Naive B cell (primary cell): ENCODE measurements at regions not wholly inside any gene's neighbourhood (a gene's known extent, or its start where the extent isn't known, plus 50 kb on each side); places are given as distances from the start of the nearest gene placed in this dataset.

Experiments used
- ATAC-seq, 2 donors: fragments of 150-1000 bp; cut with Tn5 transposase; 2 replicates each; pipeline ENCODE4 v1.10.0; 2021; ENCODE audit warnings: low read depth in 2 of 2, mild to moderate bottlenecking in 2 of 2, moderate library complexity in 2 of 2
- DNase-seq: peaks from one replicate; pipeline ENCODE4 v3.0.0; 2022
- H3K27ac Mint-ChIP-seq, 6 donors: one replicate each; pipeline ENCODE4 v1.8.0; 2020 to 2022; ENCODE audit warnings: mild to moderate bottlenecking in 6 of 6, mixed read lengths in 6 of 6, moderate library complexity in 5 of 6, inconsistent platforms in 2 of 6
- H3K27me3 Mint-ChIP-seq, 3 donors: one replicate each; pipeline ENCODE4 v1.8.0; 2021 to 2022; ENCODE audit warnings: mixed read lengths in 3 of 3, mild to moderate bottlenecking in 1 of 3
- H3K36me3 Mint-ChIP-seq, 2 donors: one replicate each; pipeline ENCODE4 v1.8.0; 2020 to 2022; ENCODE audit warnings: mixed read lengths in 2 of 2, inconsistent platforms in 1 of 2, mild to moderate bottlenecking in 1 of 2
- H3K4me1 Mint-ChIP-seq, 3 donors: one replicate each; pipeline ENCODE4 v1.8.0; 2020 to 2022; ENCODE audit warnings: mixed read lengths in 3 of 3, inconsistent platforms in 1 of 3, mild to moderate bottlenecking in 1 of 3, moderate library complexity in 1 of 3
- H3K4me3 Mint-ChIP-seq, 8 donors: one replicate each; pipeline ENCODE4 v1.8.0; 2020 to 2022; ENCODE audit warnings: mild to moderate bottlenecking in 8 of 8, mixed read lengths in 8 of 8, moderate library complexity in 8 of 8, inconsistent platforms in 2 of 8
- H3K9me3 Mint-ChIP-seq, 7 donors: one replicate each; pipeline ENCODE4 v1.8.0; 2020 to 2022; ENCODE audit warnings: mixed read lengths in 7 of 7, mild to moderate bottlenecking in 5 of 7, inconsistent platforms in 2 of 7, moderate library complexity in 1 of 7

DNA sequence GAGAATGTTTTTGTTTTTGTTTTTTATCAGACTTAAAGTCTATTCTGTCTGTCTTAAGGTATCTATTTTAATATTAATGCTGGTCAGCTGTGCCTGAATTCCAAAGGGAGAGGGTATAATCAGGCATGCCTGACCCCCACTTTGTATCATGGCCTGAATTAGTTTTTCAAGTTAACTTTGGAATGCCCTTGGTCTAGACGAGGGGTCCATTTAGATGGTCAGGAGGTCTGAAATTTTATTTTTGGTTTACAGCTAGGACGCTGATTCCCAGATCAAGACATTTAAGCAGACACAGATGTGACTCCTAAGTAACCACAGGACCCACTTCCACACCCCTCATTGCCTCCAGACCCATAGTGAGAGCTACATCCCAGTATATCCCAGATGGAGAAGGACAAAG lies 189.5 kb downstream of the ARHGAP12 start:
- Mint-ChIP-seq H3K4me1 (no peaks in the 10 kb centered on the region), H3K27me3 (peaks cover 0 to 20% (median 0%) of the 10 kb centered on the region in 3 donors), H3K9me3 (peaks cover 4 to 15% (median 6%) of the 10 kb centered on the region in 7 donors), H3K27ac (no peak overlapping the region), H3K4me3 (no peak overlapping the region), H3K36me3 (peaks cover 0 to 4% of the 10 kb centered on the region in 2 donors)
- ATAC-seq (no peak), DNase-seq (no peak)

DNA sequence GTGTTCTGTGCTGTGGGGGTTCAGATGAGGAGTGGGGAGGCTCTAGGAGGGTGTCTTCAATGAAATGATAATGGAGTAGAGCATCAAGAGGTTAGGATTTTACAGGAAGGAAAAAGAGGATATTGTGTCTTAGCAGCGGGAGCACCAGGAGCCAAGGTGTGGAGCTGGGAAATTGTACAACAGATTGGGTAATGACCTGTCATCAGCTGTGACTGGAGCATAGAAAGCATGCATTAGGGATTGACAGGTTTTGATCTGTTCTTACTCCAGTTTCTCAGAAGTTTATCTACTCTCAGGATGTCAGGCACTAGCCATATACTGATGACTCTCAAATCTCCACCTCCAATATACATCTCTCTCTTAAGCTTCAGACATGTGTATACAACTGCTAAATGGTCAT lies 196.9 kb downstream of the ARHGAP12 start:
- DNase-seq (no peak), ATAC-seq (no peak)
- peaks cover 0 to 6% (median 2%) of the 10 kb centered on the region in 7 donors for H3K9me3 Mint-ChIP-seq
- no peak overlapping the region for H3K4me3 Mint-ChIP-seq
- H3K36me3 Mint-ChIP-seq: peaks cover 0 to under 1% of the 10 kb centered on the region in 2 donors
- peaks cover 0 to 16% (median 7%) of the 10 kb centered on the region in 3 donors for H3K27me3 Mint-ChIP-seq
- no peaks in the 10 kb centered on the region for H3K4me1 Mint-ChIP-seq
- H3K27ac Mint-ChIP-seq: no peak overlapping the region

DNA sequence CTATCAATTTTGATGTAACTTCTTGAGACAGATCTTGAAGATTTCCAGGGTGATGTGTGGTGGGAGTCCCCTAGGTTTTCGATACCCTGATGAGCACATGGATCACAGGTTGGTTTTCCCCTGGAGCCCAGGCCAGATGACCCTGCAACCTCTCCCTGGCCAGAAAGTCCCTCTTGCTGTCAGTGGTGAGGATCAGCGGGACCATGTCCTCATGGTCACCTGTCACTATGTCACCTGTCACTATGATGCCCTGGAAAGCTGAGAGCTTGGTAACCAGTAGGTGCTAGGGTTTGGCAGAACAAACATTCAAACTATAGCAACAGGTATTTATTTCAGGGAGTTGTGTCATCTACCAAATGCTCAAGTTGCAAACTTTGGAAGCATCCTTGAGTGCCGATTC lies 197.9 kb downstream of the ARHGAP12 start:
- peaks cover 0 to 16% (median 7%) of the 10 kb centered on the region in 3 donors for H3K27me3 Mint-ChIP-seq
- H3K4me1 Mint-ChIP-seq: no peaks in the 10 kb centered on the region
- ATAC-seq: no peak
- no peak overlapping the region for H3K27ac Mint-ChIP-seq
- no peak for DNase-seq
- no peak overlapping the region for H3K4me3 Mint-ChIP-seq
- H3K9me3 Mint-ChIP-seq: peaks cover 0 to 4% (median 0%) of the 10 kb centered on the region in 7 donors
- H3K36me3 Mint-ChIP-seq: no peaks in the 10 kb centered on the region

DNA sequence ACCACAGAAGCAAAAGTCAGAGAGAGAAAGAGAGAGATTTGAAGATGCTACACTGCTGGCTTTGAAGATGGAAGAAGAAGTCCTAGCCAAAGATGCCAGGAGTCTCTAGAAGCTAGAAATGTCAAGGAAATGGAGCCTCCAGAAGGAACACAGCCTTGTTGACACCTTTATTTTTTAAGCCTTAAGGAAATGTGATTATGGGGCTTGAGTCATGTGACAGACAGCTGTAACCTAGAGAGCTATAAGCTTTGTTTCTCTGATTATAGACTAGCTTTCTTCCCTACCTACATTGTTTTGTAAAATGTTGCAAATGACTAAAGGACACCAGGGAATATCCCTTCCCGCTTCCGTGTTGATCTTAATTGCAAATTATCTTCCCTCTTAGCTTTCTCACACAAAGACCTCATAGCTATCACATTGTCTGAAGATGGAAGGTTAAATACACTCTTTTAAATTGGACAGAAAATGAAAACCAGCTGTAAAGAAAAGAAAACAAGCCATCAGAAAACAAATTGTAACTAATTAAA lies 199.9 kb downstream of the ARHGAP12 start:
- DNase-seq (no peak), ATAC-seq (no peak)
- no peak overlapping the region for H3K27ac Mint-ChIP-seq
- peaks cover 12 to 16% (median 13%) of the 10 kb centered on the region in 3 donors for H3K27me3 Mint-ChIP-seq
- peaks cover 0 to 4% (median 0%) of the 10 kb centered on the region in 7 donors for H3K9me3 Mint-ChIP-seq
- no peaks in the 10 kb centered on the region for H3K4me1 Mint-ChIP-seq
- H3K36me3 Mint-ChIP-seq: peaks cover 0 to 4% of the 10 kb centered on the region in 2 donors
- no peak overlapping the region for H3K4me3 Mint-ChIP-seq

DNA sequence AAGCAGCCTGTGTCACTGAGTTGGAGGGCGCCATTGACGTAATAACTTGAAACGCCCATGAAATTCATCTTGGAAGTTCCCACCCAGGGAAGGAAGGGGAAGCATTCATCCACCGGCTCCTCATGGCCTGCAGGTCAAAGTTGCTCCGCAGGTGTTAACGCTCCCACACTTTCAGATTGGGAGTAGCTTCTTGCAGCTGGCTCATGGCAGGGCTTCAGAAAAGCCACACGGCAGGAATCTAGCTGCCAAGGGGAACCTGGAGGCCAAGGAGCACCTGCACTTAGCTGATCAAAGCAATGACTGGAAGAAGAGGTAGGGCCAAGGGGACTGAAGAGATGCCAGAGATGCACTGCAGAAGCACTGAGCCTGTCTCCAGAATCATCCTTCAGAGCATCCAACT lies 203.2 kb downstream of the ARHGAP12 start:
- no peaks in the 10 kb centered on the region for H3K4me1 Mint-ChIP-seq
- H3K9me3 Mint-ChIP-seq: peaks cover 0 to 4% (median 0%) of the 10 kb centered on the region in 7 donors
- peaks cover 0 to 4% of the 10 kb centered on the region in 2 donors for H3K36me3 Mint-ChIP-seq
- H3K27me3 Mint-ChIP-seq: peaks cover 5 to 14% (median 6%) of the 10 kb centered on the region in 3 donors
- ATAC-seq (no peak), DNase-seq (no peak)
- no peak overlapping the region for H3K4me3 Mint-ChIP-seq
- H3K27ac Mint-ChIP-seq: peak overlapping the region in 1 of 6 donors; percentile 69

DNA sequence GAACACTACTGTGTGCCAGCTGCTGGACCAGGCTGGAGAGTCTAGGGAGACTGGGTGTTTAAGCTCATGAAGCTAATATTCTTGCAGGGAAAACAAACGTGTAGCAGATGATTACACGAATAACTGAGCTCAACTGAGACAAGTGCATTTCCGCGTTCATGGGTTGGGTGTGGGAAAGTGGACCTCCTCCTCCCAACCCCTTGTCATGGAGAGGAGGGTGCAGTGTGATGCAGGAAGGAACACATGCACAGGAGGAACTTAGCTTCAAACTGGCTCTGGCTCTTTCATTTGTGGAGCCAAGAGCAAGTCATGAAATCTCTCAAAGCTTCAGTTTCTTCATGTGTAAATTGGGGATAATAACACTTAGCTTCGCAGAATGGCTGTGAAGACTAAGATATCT lies 204.3 kb downstream of the ARHGAP12 start:
- H3K27me3 Mint-ChIP-seq: peaks cover 5 to 14% (median 6%) of the 10 kb centered on the region in 3 donors
- no peaks in the 10 kb centered on the region for H3K4me1 Mint-ChIP-seq
- ATAC-seq (no peak), DNase-seq (no peak)
- H3K27ac Mint-ChIP-seq: no peak overlapping the region
- peaks cover 0 to 4% of the 10 kb centered on the region in 2 donors for H3K36me3 Mint-ChIP-seq
- peaks cover 0 to 4% (median 0%) of the 10 kb centered on the region in 7 donors for H3K9me3 Mint-ChIP-seq
- H3K4me3 Mint-ChIP-seq: no peak overlapping the region

DNA sequence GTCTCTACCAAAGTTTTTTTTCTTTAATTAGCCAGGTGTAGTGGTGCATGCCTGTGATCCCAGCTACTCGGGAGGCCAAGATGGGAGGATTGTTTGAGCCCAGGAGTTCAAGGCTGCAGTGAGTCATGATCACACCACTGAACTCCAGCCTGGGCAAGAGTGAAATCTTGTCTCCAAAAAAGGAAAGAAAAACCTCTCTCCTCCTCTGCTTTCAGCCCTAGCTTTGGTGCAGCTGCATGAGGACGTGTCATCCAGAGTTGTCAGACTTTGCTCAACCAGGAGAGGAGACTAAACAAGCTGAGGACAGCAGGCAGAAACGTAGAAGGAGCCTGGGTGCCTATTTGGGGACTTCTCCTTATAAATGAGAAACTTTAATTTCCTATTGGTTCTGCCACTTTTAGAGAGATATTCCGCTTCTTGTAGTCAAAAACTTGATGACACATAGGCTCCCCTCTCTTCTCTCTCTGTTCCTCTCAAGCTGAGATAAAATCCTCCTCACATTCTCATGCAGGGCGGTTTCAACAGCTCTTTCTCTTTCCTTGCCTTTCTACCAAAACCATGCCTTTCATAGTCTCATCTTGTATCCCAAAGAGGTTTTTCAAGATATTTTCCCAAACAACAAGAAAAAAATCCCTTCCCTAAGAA lies 205.4 kb downstream of the ARHGAP12 start:
- H3K27ac Mint-ChIP-seq: no peak overlapping the region
- no peak for DNase-seq
- H3K4me1 Mint-ChIP-seq: no peaks in the 10 kb centered on the region
- no peak for ATAC-seq
- peaks cover 5 to 14% (median 6%) of the 10 kb centered on the region in 3 donors for H3K27me3 Mint-ChIP-seq
- peaks cover 0 to 4% of the 10 kb centered on the region in 2 donors for H3K36me3 Mint-ChIP-seq
- H3K4me3 Mint-ChIP-seq: no peak overlapping the region
- H3K9me3 Mint-ChIP-seq: peaks cover 0 to 4% (median 0%) of the 10 kb centered on the region in 7 donors

DNA sequence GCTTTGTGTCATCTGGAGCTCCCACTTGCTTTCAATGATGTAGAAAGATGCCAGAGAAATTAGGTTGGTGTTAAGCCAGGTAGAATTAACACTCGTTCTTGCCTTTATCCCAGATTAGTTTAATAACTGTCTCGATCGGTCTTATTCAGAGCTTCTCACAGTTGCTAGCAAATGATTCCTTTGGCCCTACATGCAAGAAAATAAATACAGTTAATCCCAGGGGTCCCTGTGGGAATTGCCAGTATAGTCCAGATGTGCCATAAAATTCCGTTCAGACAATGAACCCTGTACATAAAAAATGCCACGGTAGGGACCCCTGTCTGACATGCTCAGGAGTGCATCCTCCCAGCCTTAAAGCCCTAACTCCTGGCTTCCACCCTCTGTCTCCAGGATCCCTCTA lies 207.5 kb downstream of the ARHGAP12 start:
- no peak for DNase-seq
- ATAC-seq: no peak
- H3K4me1 Mint-ChIP-seq: peaks cover 0 to 2% (median under 1%) of the 10 kb centered on the region in 3 donors
- peak overlapping the region in 1 of 6 donors; percentile 12 for H3K27ac Mint-ChIP-seq
- H3K27me3 Mint-ChIP-seq: peaks cover 5 to 14% (median 6%) of the 10 kb centered on the region in 3 donors
- peaks cover 0 to 4% (median 0%) of the 10 kb centered on the region in 7 donors for H3K9me3 Mint-ChIP-seq
- peaks cover 0 to 4% of the 10 kb centered on the region in 2 donors for H3K36me3 Mint-ChIP-seq
- no peak overlapping the region for H3K4me3 Mint-ChIP-seq

DNA sequence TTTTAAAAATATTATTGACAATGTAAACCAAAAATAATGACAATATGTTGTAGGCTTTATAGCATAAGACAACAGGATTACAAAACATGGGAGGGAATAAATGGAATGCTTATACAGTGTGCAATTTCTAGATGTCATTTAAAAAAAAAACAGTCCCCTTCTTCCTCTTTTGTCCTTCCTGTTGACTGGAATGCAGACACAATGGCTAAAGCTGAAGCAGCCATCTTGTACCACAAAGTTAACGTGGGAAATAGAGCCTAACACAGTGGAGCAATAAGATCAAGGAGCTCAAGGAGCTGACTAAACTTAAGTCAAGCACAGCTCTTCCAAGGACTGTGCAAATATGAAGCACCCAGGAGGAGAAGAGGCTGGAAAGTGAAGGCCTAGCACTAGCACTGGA lies 208.1 kb downstream of the ARHGAP12 start:
- peaks cover 0 to 4% (median 0%) of the 10 kb centered on the region in 7 donors for H3K9me3 Mint-ChIP-seq
- peaks cover under 1 to 7% (median 6%) of the 10 kb centered on the region in 3 donors for H3K4me1 Mint-ChIP-seq

DNA sequence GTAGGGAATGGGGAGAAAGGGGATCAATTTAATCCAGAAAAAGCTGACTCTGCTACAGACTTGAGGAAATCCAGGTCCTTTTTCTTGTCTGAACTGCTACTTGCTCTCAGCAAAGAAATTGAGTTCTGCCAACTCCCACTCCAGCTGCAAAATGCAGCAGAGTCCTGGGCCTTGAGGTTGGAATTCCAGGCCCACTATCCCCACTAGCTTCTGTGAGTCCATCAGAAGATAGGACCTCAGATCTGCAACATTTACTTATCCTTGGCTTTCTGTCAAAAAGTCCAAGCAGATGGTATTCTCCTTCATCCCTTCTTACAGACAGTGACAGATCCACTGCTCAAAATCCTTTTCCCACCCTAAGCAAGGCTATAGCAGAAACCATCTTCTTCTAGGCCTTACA lies 219.2 kb downstream of the ARHGAP12 start:
- peaks cover 19 to 21% of the 10 kb centered on the region in 2 donors for H3K36me3 Mint-ChIP-seq
- no peak for ATAC-seq

More for the DNA sequence above, 208.1 kb downstream of the ARHGAP12 start:
- no peak for DNase-seq
- Mint-ChIP-seq H3K27me3 (peaks cover 5 to 14% (median 6%) of the 10 kb centered on the region in 3 donors), H3K36me3 (peaks cover 0 to 4% of the 10 kb centered on the region in 2 donors), H3K4me3 (no peak overlapping the region), H3K27ac (no peak overlapping the region)
- no peak for ATAC-seq

DNA sequence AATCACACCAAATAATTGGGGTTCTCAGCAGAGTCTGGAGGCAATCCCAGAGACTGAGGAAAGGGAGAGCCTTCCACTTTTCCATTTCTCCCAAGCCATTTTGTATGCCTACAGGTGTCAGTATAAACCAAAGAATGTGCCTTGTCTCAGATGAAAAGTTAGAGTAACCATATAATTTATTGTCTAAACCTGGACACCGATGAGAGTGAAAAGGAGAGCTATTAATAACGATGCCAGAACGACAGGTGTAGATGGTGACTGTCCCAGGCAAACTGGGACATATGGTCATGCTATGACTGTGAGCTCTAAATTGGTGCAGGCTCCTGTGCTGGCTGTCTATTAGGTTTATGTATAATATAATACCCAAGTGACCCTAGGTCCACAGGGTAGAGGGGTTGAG lies 219.6 kb downstream of the ARHGAP12 start:
- ATAC-seq: no peak
- peaks cover 9 to 38% (median 22%) of the 10 kb centered on the region in 7 donors for H3K9me3 Mint-ChIP-seq
- peaks cover 19 to 21% of the 10 kb centered on the region in 2 donors for H3K36me3 Mint-ChIP-seq
- peak overlapping the region in 2 of 6 donors; percentile 27 to 55 for H3K27ac Mint-ChIP-seq
- DNase-seq: no peak
- peaks cover 29 to 51% (median 41%) of the 10 kb centered on the region in 3 donors for H3K4me1 Mint-ChIP-seq
- H3K27me3 Mint-ChIP-seq: no peaks in the 10 kb centered on the region
- no peak overlapping the region for H3K4me3 Mint-ChIP-seq

More for the DNA sequence above, 219.2 kb downstream of the ARHGAP12 start:
- no peak for DNase-seq
- no peak overlapping the region for H3K27ac Mint-ChIP-seq
- no peak overlapping the region for H3K4me3 Mint-ChIP-seq
- peaks cover 9 to 42% (median 22%) of the 10 kb centered on the region in 7 donors for H3K9me3 Mint-ChIP-seq
- H3K27me3 Mint-ChIP-seq: no peaks in the 10 kb centered on the region
- H3K4me1 Mint-ChIP-seq: peaks cover 29 to 48% (median 36%) of the 10 kb centered on the region in 3 donors

DNA sequence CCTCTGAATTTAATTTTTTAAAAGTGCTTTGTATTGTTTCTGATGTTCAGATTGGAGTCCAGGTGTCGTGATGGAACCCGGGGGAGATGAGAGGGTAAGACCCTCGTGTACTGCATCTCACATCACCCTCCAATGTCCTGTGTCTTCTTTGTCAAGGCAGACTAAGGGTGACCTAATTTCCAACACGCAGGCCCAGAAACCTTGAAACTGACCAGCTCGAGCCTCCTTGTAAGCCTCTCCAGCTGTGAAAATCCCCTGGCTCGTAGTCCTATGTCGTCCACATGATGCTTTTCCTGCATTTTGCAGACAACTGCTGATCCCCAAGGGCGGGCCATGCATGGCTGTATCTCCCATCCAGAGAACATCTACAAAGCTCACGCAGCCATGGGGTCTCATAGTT lies 220.2 kb downstream of the ARHGAP12 start:
- Mint-ChIP-seq H3K27ac (peak overlapping the region in 2 of 6 donors; percentile 21 to 73), H3K4me3 (peak overlapping the region in 5 of 8 donors; percentile 28 to 88 (median 80)), H3K36me3 (peaks cover 19 to 21% of the 10 kb centered on the region in 2 donors), H3K27me3 (no peaks in the 10 kb centered on the region), H3K9me3 (peaks cover 8 to 36% (median 22%) of the 10 kb centered on the region in 7 donors), H3K4me1 (peaks cover 29 to 53% (median 46%) of the 10 kb centered on the region in 3 donors)
- DNase-seq (no peak), ATAC-seq (no peak)

DNA sequence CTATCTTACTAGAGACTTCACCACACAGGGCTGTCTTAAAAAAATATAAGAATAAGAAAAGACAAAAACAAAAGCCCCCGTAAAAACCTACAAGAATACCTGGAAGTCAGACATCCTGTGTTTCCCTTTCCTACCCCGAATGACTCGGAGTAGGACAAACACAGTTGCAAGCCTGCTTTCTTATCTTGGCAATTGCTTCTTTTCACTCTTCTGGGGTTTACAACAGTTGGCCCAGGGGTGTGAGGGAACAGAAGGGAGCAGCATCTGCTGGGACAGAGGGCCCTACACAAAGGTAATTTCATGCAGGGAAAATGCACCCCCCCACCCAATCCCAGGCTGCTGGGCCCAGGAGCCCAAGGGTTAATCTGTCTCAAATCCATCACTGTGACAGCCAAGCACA lies 220.6 kb downstream of the ARHGAP12 start:
- DNase-seq (no peak), ATAC-seq (no peak)
- Mint-ChIP-seq H3K27ac (peak overlapping the region; percentile 21 to 94 (median 86)), H3K4me3 (peak overlapping the region; percentile 69 to 88 (median 76)), H3K36me3 (peaks cover 18 to 21% of the 10 kb centered on the region in 2 donors), H3K9me3 (peaks cover 8 to 34% (median 22%) of the 10 kb centered on the region in 7 donors), H3K4me1 (peaks cover 29 to 53% (median 49%) of the 10 kb centered on the region in 3 donors), H3K27me3 (no peaks in the 10 kb centered on the region)
